ENCODE measurements at regions not wholly inside any gene's neighbourhood (a gene's known extent, or its start where the extent isn't known, plus 50 kb on each side); places are given as distances from the start of the nearest gene placed in this dataset.

GRCh38 chr16:22671301-22672076 is 142.5 kb upstream of the HS3ST2 start:
- Histone ChIP-seq H3K4me1 (peaks cover 0 to 20% (median 0%) of the 10 kb centered on the region in 12 donors), H3K36me3 (no peaks in the 10 kb centered on the region), H3K9me3 (no peaks in the 10 kb centered on the region), H3K4me3 (no peak overlapping the region), H3K27me3 (peaks cover 0 to 10% (median 0%) of the 10 kb centered on the region in 9 donors), H3K27ac (no peak overlapping the region)
- TF ChIP-seq CTCF (IDR thresholded peaks at IDR 0.05), result no peak
- no peak for TF ChIP-seq POLR2A (IDR thresholded peaks at IDR 0.05)
- WGBS, 4 donors, result 69 to 72% (median 70%) methylated on average over 4 of the region's 4 CpGs
- DNase-seq, result peak in 1 of 5 donors; percentile 12
- intact Hi-C loops (cut with DNase I), result loop anchor here in 4 of 10 donors (10.0 kb wide), 3 partner anchors 273 to 1487 kb away; no protein-coding TSS in a partner anchor
- ATAC-seq, result no peak

- WGBS, 4 donors, result 51 to 66% (median 65%) methylated on average over 3 of the region's 3 CpGs
- TF ChIP-seq CTCF (IDR thresholded peaks at IDR 0.05), result no peak
- Histone ChIP-seq H3K4me3 (no peak overlapping the region), H3K4me1 (peaks cover 0 to 20% (median 0%) of the 10 kb centered on the region in 12 donors), H3K27me3 (peaks cover 0 to 10% (median 0%) of the 10 kb centered on the region in 9 donors), H3K27ac (no peak overlapping the region), H3K36me3 (no peaks in the 10 kb centered on the region), H3K9me3 (no peaks in the 10 kb centered on the region)
- ATAC-seq (peak in 1 of 4 donors; percentile 16), DNase-seq (no peak)
- intact Hi-C loops (cut with DNase I), result loop anchor here in 4 of 10 donors (10.0 kb wide), 3 partner anchors 272 to 1488 kb away; no protein-coding TSS in a partner anchor
These were observed 141.1 kb upstream of the HS3ST2 start for GRCh38 chr16:22672830-22673210.

GRCh38 chr16:22673421-22673831 is 140.5 kb upstream of the HS3ST2 start:
- intact Hi-C loops (cut with DNase I), result loop anchor here in 4 of 10 donors (10.0 kb wide), 3 partner anchors 271 to 1489 kb away; no protein-coding TSS in a partner anchor
- ATAC-seq, result peak; percentile 72 to 85 (median 80)
- TF ChIP-seq CTCF (IDR thresholded peaks at IDR 0.05) (no peak), POLR2A (IDR thresholded peaks at IDR 0.05) (no peak)
- Histone ChIP-seq H3K36me3 (no peaks in the 10 kb centered on the region), H3K4me1 (peaks cover 0 to 20% (median 0%) of the 10 kb centered on the region in 12 donors), H3K4me3 (no peak overlapping the region), H3K9me3 (peaks cover 0 to 3% (median 0%) of the 10 kb centered on the region in 12 donors), H3K27me3 (peaks cover 0 to 15% (median 0%) of the 10 kb centered on the region in 9 donors), H3K27ac (no peak overlapping the region)
- WGBS, 4 donors, result 72 to 79% (median 76%) methylated on average over 2 of the region's 2 CpGs
- DNase-seq, result peak in 1 of 5 donors; percentile 11

GRCh38 chr16:22674832-22675191 is 139.2 kb upstream of the HS3ST2 start:
- Histone ChIP-seq H3K9me3 (peaks cover 0 to 3% (median 0%) of the 10 kb centered on the region in 12 donors), H3K4me1 (peaks cover 0 to 20% (median 0%) of the 10 kb centered on the region in 12 donors), H3K4me3 (no peak overlapping the region), H3K36me3 (no peaks in the 10 kb centered on the region), H3K27me3 (peaks cover 0 to 18% (median 0%) of the 10 kb centered on the region in 9 donors), H3K27ac (no peak overlapping the region)
- DNase-seq (peak in 1 of 5 donors; percentile 6), ATAC-seq (peak in 1 of 4 donors; percentile 3)
- intact Hi-C loops (cut with DNase I), result loop anchor here in 5 of 10 donors (5.0 to 10.0 kb wide), 5 partner anchors 270 to 1490 kb away; no protein-coding TSS in a partner anchor
- TF ChIP-seq POLR2A (IDR thresholded peaks at IDR 0.05) (no peak), CTCF (IDR thresholded peaks at IDR 0.05) (no peak)
- 73 to 80% (median 80%) methylated on average over 3 of the region's 3 CpGs for WGBS, 4 donors
